NCI-H1105 treated with DMSO at 0.1 percent for 48 hours (cell line): ENCODE measurements at regions not wholly inside any gene's neighbourhood (a gene's known extent, or its start where the extent isn't known, plus 50 kb on each side); places are given as distances from the start of the nearest gene placed in this dataset.

ENCODE experiments used
- DNase-seq: peaks from one replicate; lab custom pipeline; 2025; lab: John Stamatoyannopoulos, UW

DNA sequence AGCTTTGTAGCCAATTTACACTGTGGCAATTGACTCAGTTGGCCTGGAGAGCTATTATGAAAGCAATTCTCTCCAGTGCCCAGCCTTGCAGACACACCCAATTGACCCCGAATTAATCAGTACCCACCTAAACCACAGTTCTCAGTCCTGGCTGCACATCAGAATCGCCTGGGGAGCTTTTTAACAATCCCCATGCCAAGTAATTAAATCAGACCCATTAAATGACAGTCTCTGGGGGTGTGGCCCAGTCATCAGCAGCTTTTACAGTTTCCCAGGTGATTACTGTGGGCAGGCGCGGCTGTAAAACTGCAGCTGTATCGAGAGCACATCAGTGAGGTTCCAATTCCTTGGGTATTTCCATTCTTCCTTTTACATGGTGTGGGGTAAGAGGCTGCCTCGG lies 460.9 kb upstream of the FAT1 start:
- peak; percentile 72 for DNase-seq

DNA sequence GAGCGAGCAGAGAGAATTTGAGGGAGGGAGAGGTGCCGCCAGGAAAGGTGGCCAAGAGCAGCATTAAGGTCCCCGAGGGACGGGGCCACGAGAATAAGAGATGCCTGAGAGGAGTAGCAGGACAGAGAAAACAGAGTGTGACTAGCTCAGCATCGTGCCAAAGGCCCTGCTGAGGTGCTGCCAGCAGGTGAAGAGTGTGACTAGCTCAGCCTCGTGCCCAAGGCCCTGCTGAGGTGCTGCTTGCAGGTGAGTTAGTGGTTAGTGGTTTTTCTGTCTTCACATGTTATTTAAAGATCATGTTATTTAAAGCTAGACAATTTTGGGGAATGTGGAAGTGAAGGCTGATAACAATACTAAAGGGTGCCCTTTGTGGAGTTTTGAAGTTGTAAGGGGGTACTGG lies 464.5 kb upstream of the FAT1 start:
- DNase-seq: no peak

DNA sequence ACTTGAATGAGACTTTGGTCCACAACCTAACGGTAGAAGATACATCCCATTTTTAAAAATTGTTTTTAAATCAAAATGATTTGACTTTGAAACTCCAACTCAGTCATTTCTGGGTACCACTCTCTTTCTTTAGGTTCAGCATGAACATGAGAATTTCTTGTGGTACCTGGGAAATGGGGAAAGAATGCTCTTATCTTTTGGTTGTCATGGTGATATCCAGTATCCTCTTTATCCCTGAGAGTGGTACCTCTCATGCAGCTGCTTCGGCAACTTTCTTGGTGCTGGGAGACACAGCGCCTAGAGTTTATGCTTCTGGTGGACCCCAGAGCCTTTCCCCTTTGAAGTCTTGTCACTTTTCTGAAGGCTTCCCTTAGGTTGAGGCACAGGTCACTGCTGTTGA lies 465.1 kb upstream of the FAT1 start:
- no peak for DNase-seq

DNA sequence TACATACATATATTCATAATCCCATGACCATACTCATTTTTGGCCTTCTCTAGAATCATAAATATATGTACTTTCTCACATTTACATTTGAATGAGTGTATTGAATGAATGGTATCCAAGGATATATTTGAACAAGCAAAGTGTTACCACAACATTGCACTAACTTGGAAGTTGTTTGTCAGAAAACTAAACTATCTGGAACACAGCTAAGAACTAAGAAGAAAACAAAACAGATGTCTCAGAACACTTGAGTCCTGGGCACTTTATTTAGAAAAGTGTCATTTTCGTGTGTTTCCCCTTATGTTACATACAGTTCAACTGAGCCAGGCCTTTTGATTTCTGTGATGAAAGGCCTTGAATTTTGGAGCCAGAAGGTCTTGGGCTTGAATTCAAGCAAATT lies 466.7 kb upstream of the FAT1 start:
- no peak for DNase-seq

DNA sequence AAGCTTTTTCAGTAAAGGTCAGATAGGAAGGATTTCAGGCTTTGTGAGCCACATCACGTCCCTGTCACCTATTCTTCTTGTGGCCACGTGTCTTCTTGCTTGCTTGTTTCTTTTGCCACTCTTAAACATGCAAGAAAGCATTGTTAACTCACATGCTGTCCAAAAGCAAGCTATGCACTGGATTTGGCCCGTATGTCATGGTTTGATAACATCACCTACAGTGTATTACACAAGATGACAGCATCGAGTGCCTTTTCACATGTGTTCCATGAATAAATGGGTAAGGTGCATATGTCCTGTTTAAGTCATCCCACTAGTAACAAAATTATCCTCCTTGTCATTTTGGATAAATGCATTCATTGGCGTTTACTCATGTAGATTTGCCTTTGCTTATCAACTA lies 468.0 kb upstream of the FAT1 start:
- DNase-seq: no peak

DNA sequence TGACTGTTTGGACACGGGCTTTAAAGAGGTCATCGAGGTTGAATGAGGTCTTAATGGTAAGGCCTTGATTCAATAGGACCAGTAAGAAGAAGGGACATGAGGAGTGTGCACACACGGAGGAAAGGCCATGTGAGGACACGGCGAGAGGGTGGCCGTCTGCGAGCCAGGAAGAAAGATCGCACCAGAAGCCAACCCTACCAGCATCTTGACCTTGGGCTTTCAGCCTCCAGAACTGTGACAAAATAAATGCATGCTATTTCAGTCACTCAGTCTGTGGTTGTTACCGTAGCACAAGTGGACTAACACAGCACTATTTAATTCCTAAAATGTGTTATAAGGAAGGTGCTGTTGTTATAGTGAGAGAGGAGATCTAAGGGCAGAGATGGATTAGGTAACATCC lies 468.6 kb upstream of the FAT1 start:
- no peak for DNase-seq

DNA sequence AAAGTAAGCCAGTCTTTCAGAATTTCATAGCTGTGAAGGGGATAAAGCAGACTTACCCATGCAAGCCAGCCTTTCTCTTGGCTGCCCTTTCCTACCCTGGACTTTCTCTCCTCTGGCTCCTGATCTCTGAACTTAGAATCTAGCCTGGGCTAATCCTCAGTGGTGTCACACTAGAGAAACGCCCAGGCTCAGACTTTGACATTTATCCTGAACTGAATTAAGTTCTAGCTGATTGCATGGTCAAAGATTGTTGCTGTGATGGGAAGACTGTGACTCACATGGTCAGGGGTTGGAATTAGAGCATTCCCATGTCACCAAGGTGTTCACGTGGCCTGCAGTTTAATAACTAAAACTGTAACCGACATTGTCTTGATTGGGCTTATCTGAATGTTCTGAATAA lies 469.5 kb upstream of the FAT1 start:
- no peak for DNase-seq

DNA sequence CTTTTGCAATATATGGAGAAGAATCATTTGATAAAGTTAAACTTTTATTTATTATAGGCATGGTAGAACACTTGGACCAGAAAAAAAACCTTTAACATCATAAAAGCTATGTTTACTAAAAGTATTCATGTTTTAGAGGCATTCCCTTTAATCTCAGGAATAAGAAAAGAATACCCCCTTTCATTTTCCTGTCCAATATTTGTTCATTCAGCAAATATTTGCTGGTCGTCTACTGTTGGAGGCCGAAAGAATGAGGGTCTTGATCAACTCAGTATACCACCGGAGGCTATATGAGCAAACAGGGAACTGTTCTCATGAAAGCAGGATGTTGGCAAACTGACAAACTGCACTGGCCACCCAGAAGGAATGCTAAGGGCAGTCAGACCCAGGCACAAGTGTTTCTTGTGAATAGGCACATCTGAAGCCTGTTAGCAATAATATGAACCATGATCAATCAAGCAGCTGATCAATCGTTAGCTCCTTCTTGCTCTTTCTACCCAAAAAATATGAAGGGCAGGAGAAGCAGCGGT lies 480.8 kb upstream of the FAT1 start:
- no peak for DNase-seq

DNA sequence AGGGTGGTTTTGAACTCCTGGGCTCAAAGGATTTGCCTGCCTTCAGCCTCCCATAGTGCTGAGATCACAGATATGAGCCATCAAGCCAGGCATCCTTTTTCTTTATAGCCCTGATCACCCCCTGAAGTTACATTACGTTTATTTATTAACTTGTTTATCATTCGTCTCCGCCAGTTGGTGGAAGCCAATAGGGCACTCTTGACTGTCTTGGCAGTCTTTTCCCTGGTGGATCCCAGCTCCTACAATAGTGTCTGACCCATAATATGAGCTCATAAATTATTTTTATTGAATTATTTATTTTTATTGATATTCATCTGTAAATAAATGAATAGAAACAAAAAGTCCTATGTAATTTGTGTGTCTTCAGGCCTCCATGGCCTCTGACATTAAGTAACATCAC lies 484.3 kb upstream of the FAT1 start:
- no peak for DNase-seq

DNA sequence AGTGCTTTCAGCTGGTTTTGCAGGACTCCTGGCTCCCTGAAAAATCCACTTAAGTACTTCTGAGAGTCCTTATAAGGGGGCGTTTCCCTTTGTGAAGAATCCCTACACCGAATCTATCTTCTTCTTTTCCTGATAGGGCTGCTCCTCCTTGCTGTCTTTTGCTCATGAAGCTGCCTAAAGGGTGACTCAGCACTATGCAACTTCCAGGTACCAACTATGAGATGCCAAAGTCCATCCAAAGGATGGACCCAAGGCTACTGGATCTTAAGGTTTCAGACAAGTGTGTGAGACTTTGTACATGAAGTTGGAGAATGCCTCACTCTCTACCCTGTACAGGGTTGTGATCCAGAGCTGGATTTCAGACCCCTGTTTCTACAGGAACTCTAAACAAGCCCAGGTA lies 485.0 kb upstream of the FAT1 start:
- DNase-seq: no peak

DNA sequence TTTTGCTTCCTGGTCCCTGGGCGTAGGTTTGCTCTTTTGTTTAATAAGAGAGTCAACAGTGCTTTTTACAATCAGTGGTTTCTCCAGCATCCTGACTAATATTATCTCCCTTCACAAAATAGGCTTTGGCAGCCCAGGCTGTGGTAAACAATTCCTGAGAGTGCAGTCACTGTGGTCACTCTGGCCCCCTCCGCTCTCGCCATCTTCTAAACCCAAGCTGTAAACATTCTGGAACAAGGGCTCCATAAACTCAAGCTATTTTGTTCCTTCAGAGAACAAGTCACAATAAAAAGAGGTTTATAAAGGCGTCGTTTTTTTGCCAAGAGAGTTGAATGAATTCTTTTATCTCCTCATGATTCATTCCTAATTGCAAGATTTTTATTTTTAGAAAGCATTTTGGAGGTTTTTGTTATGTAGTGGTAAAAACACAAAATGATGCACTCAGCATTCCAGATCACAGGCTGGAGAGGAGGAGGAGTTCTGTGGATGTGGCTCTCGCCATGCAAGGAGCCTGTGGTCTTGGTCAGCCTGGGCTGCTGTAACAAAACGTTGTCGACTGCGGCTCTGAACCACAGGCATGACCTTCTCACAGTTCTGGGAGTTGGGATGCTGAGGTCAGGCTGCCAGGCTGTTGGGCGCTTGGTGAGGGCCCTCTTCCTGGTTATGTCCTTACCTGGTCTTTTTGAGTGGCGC lies 486.4 kb upstream of the FAT1 start:
- DNase-seq: no peak

DNA sequence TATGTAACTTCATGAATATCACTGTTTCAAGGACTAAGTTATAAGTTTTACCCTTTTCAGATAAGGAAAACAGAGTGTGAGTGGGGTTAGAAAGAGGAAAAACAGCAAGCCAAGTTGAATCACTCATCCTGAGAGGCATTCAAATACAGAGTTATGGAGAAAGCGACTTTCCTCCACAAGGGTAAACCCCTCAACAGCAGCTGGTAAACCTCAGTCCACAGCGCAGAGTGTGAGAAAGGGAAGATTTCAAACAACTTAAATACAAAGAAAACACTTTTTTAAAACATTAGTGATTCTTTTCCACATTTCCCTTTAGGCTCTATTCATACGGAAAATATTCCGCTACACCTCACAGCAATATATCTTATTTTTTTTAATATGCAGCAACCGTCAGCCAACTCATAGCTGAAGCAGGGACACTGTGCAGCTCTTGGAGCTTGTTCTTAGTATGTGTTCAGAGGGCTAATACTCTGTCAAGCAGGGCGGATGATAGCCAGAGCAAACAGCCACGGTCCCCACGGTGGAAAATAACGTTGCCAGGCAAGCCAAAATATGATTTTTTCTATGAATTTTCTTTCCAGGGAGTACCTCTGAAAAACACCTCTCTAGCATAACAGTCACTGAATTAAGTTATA lies 488.9 kb upstream of the FAT1 start:
- DNase-seq: no peak

DNA sequence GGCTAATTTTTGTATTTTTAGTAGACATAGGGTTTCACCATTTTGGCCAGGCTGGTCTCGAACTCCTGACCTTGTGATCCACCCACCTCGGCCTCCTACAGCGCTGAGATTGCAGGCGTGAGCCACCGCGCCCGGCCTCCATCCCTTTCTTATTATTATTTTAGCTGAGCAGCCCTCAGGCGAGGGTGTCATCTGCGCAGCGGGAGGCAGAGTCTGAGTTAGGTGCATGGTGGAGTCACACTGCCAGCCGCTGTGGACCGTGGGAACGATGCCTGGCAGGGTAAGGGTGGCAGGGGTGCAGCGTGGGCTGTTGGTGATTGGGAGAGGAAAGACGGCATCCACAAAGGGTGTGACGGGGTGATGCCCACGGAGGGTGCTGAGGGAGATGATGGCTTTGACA lies 491.8 kb upstream of the FAT1 start:
- no peak for DNase-seq

DNA sequence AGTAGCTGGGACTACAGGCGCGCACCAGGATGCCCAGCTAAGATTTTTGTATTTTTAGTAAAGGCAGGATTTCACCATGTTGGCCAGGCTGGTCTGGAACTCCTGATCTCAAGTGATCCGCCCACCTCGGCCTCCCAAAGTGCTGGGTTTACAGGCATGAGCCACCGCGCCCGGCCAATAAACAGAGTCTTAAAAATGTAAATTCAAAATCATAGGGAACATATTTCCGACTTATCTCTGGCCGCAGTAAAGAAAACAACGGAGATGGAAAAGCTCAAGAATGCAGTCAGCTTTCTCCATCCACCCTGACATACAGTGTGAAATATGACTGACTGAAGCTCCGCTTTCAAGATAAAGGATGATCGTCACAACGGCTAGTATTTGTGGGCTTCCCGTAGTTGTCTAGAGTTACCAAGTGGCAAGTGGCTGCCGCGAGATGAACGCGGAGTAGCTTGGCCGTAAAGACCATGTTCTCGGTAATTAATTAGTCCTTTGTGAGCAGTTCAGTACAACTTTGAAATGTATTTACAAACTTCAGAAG lies 495.1 kb upstream of the FAT1 start:
- DNase-seq: no peak

DNA sequence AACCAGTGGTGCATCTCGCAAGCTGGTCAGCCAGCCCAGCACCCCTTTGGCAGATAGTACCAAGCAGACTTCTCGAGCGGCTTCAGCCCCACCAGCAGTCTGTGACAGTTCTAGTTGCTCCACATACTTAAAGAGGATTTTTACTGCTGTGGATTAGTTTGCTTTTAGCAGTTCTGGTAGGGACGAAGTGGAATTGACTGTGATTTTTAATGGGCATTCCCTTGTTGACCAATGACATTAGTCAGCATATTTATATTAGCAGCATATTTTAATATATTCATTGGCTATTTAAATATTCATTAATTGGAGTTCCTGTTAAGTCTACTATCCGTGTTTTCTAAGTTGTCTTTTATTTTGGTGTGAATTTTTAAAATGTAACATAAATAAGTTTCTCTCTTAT lies 500.9 kb upstream of the FAT1 start:
- no peak for DNase-seq

DNA sequence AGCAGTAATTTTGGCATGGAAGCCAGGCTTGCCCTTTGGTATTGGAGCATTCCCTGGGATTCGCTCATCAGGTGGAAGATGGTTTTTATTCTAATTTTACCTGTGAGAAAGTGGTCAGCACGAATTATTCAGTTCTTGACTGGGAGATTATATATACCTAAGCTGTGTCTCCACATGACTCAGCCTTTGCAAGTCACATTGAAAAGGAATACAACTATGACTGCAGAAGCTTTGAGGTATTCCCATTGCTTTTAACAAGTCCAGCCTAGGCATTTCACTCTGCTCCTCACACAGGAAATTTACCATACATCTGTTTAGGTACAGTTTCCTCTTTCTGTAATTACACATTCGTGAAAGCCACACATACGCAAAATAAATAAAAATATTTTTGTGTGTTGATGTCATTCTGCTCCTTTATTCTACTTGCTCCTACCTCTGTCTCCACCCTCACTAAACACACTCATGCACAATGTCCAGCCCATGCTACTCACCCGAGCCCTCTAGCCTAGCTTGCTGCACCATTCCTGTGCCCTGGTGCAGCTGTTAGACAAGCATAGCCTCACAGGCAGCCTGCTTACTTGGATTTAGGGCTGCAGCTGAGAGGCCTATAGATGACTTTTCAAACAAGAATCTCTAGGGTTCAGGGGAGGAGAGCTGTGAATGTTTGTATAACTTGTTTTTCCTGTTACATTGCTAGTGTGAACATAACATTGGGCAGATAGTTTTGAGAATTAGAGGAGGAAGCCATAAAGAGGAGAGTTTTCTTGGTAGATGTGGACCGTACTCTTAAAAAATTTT lies 504.4 kb upstream of the FAT1 start:
- DNase-seq: no peak

DNA sequence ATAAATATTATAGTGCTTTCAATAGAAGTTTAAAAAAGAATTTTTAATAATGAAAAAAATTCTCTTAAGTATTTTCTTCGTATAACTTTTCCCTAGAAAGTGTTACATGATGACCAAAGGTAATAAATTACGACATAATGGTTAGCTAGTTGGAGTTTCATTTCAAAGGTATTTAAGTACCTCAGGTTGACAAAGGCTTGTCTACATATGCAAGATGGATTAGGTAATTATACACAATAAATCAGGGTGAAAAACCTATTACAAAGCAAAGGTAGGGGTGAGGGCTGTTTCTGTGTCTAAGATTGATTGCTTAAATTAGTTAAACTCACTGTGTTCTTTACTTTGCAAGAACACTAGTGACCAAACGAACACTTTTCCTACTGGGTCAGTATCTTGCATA lies 508.5 kb upstream of the FAT1 start:
- DNase-seq: no peak

DNA sequence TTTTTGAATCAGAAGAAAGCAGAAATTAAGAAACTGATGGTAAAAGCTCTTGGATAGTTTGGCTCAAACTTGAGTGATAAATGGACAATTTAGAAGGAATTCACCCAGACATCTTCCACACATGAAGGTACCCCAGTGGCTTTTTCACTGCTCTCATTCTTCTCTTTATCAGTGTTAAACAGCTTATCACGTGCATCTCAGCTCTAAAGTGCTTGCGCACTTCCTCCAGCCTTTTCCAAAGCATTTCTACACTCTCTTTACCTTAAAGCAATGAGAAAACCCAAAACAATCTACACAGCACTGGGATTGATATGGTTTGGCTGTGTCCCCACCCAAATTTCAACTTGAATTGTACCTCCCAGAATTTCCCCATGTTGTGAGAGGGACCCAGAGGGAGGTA lies 509.1 kb upstream of the FAT1 start:
- DNase-seq: no peak

DNA sequence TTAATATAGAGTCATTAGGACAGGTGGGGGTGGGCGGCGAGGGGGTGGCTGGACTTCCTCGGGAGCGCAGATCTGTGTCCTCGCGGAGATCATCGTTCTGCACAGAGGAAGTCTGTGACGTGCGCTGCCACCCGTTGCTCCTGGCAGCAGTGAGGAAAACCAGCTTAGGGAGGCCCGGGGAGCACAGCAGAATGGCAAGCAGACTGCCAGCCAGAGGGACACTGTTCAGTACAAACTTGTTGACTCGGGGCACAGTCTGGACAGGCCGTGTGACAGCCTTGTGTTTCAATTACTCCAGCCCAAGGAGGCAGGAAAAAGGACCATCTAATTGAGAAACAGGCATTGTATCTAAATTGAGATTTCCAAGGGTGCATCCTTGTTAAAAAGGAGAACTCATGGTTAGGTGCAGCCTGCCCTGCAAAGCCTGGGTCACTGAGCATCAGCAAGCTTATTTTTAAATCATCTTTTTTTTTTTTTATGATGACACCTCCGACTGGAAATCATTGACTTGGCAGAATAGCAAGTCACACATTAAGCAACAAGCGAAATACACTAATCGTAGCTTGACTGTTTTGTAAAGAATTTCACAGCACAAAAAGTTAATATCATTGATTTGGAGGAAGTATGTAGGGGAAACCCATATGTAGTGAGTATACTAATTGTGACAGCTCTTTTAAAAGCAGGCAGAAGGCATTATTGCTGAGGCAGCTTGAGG lies 512.0 kb upstream of the FAT1 start:
- DNase-seq: no peak

DNA sequence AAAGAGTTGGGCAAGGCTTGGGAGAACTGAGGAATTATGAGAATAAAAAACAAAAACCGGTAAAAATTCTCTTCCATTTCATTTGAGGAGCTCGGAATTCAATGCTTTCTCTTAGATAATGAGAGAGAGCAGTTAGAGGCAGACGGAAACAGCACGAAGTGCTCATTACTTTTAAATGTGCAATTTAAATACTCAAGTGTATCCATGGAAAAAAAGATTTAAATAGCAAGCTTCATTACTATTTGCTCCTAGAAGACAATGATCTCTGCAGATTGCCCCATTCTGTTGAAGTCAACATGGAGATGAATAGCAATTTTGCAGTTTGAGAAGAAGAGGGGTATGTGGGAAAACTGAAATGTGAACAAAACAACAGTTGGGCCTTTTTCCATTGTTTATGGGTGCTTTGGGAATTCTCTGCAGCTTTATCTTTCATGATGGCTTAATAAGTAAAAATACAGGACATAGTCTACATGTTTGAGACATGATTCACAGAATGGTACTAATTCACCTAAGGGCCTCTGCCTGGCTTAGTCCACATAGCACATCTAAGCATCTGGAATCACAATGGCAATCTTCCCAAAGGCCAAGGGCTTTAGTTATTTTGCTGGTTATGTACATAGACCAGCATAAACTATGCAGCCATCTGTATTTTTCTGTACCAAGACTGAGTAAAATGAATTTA lies 512.7 kb upstream of the FAT1 start:
- DNase-seq: no peak

DNA sequence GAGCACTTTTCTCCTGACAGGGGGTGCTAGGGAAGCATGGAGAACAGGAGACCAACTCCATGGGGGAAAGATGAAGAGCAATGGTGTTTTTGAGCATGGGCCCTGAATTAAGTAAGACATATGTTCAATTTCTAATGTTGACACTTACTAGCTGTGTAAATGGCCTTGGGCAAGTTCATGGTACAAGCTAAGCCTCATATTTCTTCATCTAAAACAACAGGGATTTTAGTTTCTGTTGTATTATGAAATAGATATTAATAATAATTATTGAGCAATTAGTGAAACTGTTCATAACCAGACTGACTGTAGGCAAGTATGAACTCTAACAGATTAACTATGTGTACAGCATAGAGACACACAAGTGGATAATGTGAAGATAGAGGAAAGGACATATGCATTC lies 515.0 kb upstream of the FAT1 start:
- DNase-seq: no peak

DNA sequence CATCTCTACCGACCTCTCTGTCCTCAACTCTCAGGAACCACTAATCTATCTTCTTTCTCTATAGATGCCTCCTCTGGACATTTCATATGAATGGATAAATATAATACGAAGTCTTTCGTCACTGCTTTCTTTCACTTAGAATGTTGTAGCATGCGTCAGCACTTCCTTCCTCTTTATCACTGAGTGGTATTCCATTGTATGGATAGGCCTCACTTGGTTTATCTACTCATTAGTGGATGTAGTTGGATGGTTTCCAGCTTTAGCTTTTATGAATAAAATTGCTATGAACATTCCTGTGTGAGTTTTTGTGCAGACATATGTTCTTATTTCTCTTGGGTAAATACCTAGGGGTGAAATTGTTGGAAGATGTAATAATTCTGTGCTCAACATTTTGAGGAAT lies 528.2 kb upstream of the FAT1 start:
- DNase-seq: no peak
